HG03045 (cell line): ENCODE measurements at regions not wholly inside any gene's neighbourhood (a gene's known extent, or its start where the extent isn't known, plus 50 kb on each side); places are given as distances from the start of the nearest gene placed in this dataset.
"Not testable (repeated sequence)": the region's sequence is repeated elsewhere in the genome, so short reads cannot be mapped to it uniquely, and the experiment has no call there.

Experiments
- ATAC-seq: cut with Tn5 transposase; IDR thresholded peaks from one replicate; pipeline ENCODE4 v1.9.1; 2021; ENCODE audit warnings: mild to moderate bottlenecking, moderate library complexity; ENCODE audit not compliant: unreplicated experiment

- no peak for ATAC-seq
Observed at GRCh38 chr13:55550624-55551023, 1590.1 kb upstream of the PRR20A start.

- ATAC-seq = no peak
Observed at GRCh38 chr13:55553701-55554100, 1587.0 kb upstream of the PRR20A start.

- ATAC-seq = no peak
Observed at GRCh38 chr13:55554741-55555140, 1586.0 kb upstream of the PRR20A start.

GRCh38 chr13:55560331-55560730 lies 1580.4 kb upstream of the PRR20A start:
- ATAC-seq = no peak

- ATAC-seq = no peak
Observed at GRCh38 chr13:55563267-55563666, 1577.5 kb upstream of the PRR20A start.

- ATAC-seq = no peak
Observed at GRCh38 chr13:55566334-55566733, 1574.4 kb upstream of the PRR20A start.

- no peak for ATAC-seq
Observed at GRCh38 chr13:55566779-55567178, 1573.9 kb upstream of the PRR20A start.

GRCh38 chr13:55567721-55568625 lies 1572.7 kb upstream of the PRR20A start:
- ATAC-seq = no peak

- no peak for ATAC-seq
Observed at GRCh38 chr13:55569082-55569481, 1571.6 kb upstream of the PRR20A start.

- no peak for ATAC-seq
Observed at GRCh38 chr13:55569514-55569913, 1571.2 kb upstream of the PRR20A start.

- ATAC-seq = no peak
Observed at GRCh38 chr13:55570371-55570770, 1570.3 kb upstream of the PRR20A start.

- ATAC-seq = no peak
Observed at GRCh38 chr13:55571237-55571867, 1569.4 kb upstream of the PRR20A start.

- no peak for ATAC-seq
Observed at GRCh38 chr13:55572408-55572807, 1568.3 kb upstream of the PRR20A start.

- ATAC-seq = no peak
Observed at GRCh38 chr13:55572862-55573261, 1567.9 kb upstream of the PRR20A start.

- no peak for ATAC-seq
Observed at GRCh38 chr13:55573565-55573964, 1567.2 kb upstream of the PRR20A start.

- no peak for ATAC-seq
Observed at GRCh38 chr13:55576389-55576788, 1564.3 kb upstream of the PRR20A start.

- ATAC-seq = no peak
Observed at GRCh38 chr13:55577082-55577846, 1563.5 kb upstream of the PRR20A start.

GRCh38 chr13:55577847-55578210 lies 1562.9 kb upstream of the PRR20A start:
- no peak for ATAC-seq

GRCh38 chr13:55582294-55582693 lies 1558.4 kb upstream of the PRR20A start:
- not testable (repeated sequence) for ATAC-seq

- ATAC-seq = no peak
Observed at GRCh38 chr13:55583953-55584593, 1556.6 kb upstream of the PRR20A start.

GRCh38 chr13:55602784-55603183 lies 1537.9 kb upstream of the PRR20A start:
- no peak for ATAC-seq
